ENCODE measurements at regions not wholly inside any gene's neighbourhood (a gene's known extent, or its start where the extent isn't known, plus 50 kb on each side); places are given as distances from the start of the nearest gene placed in this dataset.

- no peak for TF ChIP-seq CTCF (IDR thresholded peaks at IDR 0.05; ENCODE audit: extremely low read depth, missing control alignments)
- no peak for DNase-seq (ENCODE audit: low spot score)
These were observed 2363.9 kb downstream of the TP53TG3F start for GRCh38 chr16:35823342-35823741.

GRCh38 chr16:35841632-35842031 is 2382.2 kb downstream of the TP53TG3F start:
- no peak for TF ChIP-seq CTCF (IDR thresholded peaks at IDR 0.05; ENCODE audit: extremely low read depth, missing control alignments)
- DNase-seq (ENCODE audit: low spot score), result no peak

DNA sequence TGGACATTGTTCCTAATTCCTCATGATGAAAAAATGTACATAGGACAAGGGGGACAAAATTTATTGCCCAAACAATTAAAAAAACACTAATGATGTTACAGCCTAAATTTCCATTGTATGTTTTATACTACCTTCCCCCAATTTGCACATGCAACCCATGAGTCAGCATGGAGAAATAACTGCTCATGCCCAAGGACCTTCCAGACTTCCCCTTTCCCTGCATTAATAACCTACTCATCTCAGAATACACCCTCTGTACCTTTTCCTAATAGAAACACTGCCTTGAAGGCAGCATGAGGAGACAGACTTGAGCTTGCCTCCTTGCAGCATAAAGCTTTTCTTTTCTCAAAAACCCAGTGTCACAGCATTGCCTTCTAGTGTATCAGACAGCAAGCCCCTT is 2402.8 kb downstream of the TP53TG3F start:
- no peak for DNase-seq (ENCODE audit: low spot score)
- TF ChIP-seq CTCF (IDR thresholded peaks at IDR 0.05; ENCODE audit: extremely low read depth, missing control alignments), result no peak

DNA sequence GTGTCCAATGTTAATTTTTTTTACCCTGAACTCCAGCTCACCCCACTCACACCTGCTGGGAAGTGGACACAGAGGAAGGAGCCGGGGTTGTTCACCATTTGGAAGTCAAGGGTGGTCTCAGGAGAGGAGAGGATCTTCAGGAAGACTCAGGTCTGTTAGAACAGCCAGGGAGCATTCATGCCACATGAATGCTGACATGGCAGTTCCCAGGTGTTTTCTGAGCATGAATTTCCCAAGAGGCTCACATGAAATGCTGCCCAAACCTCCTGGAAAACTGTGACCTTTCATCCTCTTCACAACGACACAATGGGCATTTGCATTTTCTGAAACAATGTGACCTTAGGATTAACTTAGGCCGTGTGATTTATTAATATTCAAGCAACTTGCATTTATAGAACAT is 2409.2 kb downstream of the TP53TG3F start:
- no peak for TF ChIP-seq CTCF (IDR thresholded peaks at IDR 0.05; ENCODE audit: extremely low read depth, missing control alignments)
- no peak for DNase-seq (ENCODE audit: low spot score)

- no peak for DNase-seq (ENCODE audit: low spot score)
- TF ChIP-seq CTCF (IDR thresholded peaks at IDR 0.05; ENCODE audit: extremely low read depth, missing control alignments), result no peak
These were observed 2414.1 kb downstream of the TP53TG3F start for GRCh38 chr16:35873472-35873871.

GRCh38 chr16:35881654-35882053 is 2422.2 kb downstream of the TP53TG3F start:
- TF ChIP-seq CTCF (IDR thresholded peaks at IDR 0.05; ENCODE audit: extremely low read depth, missing control alignments), result no peak
- DNase-seq (ENCODE audit: low spot score), result no peak

GRCh38 chr16:35906440-35906839 is 2447.0 kb downstream of the TP53TG3F start:
- no peak for TF ChIP-seq CTCF (IDR thresholded peaks at IDR 0.05; ENCODE audit: extremely low read depth, missing control alignments)
- no peak for DNase-seq (ENCODE audit: low spot score)
